ENCODE measurements at regions not wholly inside any gene's neighbourhood (a gene's known extent, or its start where the extent isn't known, plus 50 kb on each side); places are given as distances from the start of the nearest gene placed in this dataset.

GRCh38 chr7:125355899-125356298 is 426.3 kb upstream of the POT1 start:
- H3K9me3 ChIP-seq = no peaks in the 10 kb centered on the region
- no peaks in the 10 kb centered on the region for H3K27me3 ChIP-seq (ENCODE audit: insufficient read depth in 3 of 3, low read length in 2 of 3)
- DNase-seq (no peak), ATAC-seq (no peak)
- intact Hi-C loops (cut with DNase I) = no loop called here
- H3K4me3 ChIP-seq = no peak overlapping the region
- no peaks in the 10 kb centered on the region for H3K4me1 ChIP-seq
- TF ChIP-seq CTCF (IDR thresholded peaks at IDR 0.05) = no peak
- H3K36me3 ChIP-seq (ENCODE audit: insufficient read depth in 1 of 2, low read depth in 1 of 2) = no peaks in the 10 kb centered on the region
- 36 to 48% (median 44%) methylated on average over 6 of the region's 6 CpGs for WGBS, 3 donors
- no peak overlapping the region for H3K27ac ChIP-seq

DNA sequence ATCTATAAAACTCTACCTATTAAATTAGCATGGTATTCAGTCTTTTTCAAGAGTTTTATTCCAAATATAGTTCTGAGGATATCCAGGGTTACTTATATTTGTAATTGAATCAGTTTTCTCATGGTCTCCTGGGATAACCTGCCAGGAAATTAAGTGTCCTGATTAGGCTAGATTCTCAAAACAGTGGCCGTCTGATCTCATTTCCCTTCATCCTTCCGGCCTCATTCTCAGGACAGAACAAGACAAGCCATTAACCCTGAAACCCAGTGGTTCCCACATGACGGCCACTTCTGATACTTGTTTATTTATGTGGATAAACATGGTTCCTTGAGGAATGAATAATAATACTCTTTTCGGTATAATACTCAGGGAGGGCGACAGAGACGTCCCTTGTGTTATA is 417.6 kb upstream of the POT1 start:
- no peaks in the 10 kb centered on the region for H3K36me3 ChIP-seq (ENCODE audit: insufficient read depth in 1 of 2, low read depth in 1 of 2)
- ATAC-seq (no peak), DNase-seq (no peak)
- H3K27me3 ChIP-seq (ENCODE audit: insufficient read depth in 3 of 3, low read length in 2 of 3) = peaks cover 0 to 1% (median 0%) of the 10 kb centered on the region in 3 donors
- WGBS, 3 donors = 55 to 60% (median 57%) methylated on average over 6 of the region's 6 CpGs
- no peak overlapping the region for H3K27ac ChIP-seq
- no peak overlapping the region for H3K4me3 ChIP-seq
- intact Hi-C loops (cut with DNase I) = no loop called here
- no peaks in the 10 kb centered on the region for H3K9me3 ChIP-seq
- H3K4me1 ChIP-seq = no peaks in the 10 kb centered on the region
- no peak for TF ChIP-seq CTCF (IDR thresholded peaks at IDR 0.05)

DNA sequence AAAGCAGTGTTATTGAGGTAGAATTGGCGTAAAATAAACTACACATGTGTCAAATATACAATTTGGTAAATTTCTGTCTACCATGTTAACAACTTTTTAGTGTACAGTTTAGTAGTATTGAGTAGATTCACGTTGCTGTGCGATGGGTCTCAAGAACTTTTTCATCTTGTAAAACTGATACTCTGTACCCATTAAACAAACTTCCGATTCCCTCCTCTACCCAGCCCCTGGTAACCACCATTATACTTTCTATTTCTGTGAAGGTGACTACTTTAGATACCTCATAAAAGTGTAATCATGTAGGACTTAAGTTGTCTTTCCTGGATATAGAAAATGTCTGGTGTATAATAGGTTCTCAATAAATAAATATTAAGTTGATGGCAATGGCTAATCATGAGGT is 408.5 kb upstream of the POT1 start:
- Histone ChIP-seq H3K36me3 (ENCODE audit: insufficient read depth in 1 of 2, low read depth in 1 of 2) (no peaks in the 10 kb centered on the region), H3K4me3 (no peak overlapping the region), H3K9me3 (no peaks in the 10 kb centered on the region), H3K27ac (no peak overlapping the region), H3K27me3 (ENCODE audit: insufficient read depth in 3 of 3, low read length in 2 of 3) (no peaks in the 10 kb centered on the region), H3K4me1 (no peaks in the 10 kb centered on the region)
- intact Hi-C loops (cut with DNase I) = no loop called here
- no peak for ATAC-seq
- 83 to 86% (median 85%) methylated on average over 4 of the region's 4 CpGs for WGBS, 3 donors
- DNase-seq = no peak
- no peak for TF ChIP-seq CTCF (IDR thresholded peaks at IDR 0.05)

GRCh38 chr7:125336326-125336725 is 406.7 kb upstream of the POT1 start:
- Histone ChIP-seq H3K4me3 (no peak overlapping the region), H3K36me3 (ENCODE audit: insufficient read depth in 1 of 2, low read depth in 1 of 2) (no peaks in the 10 kb centered on the region), H3K4me1 (no peaks in the 10 kb centered on the region), H3K27me3 (ENCODE audit: insufficient read depth in 3 of 3, low read length in 2 of 3) (no peaks in the 10 kb centered on the region), H3K27ac (no peak overlapping the region), H3K9me3 (no peaks in the 10 kb centered on the region)
- ATAC-seq (no peak), DNase-seq (no peak)
- 80 to 81% (median 80%) methylated on average over 4 of the region's 4 CpGs for WGBS, 3 donors
- no peak for TF ChIP-seq CTCF (IDR thresholded peaks at IDR 0.05)
- intact Hi-C loops (cut with DNase I) = no loop called here

- no peak for TF ChIP-seq CTCF (IDR thresholded peaks at IDR 0.05)
- no peaks in the 10 kb centered on the region for H3K36me3 ChIP-seq (ENCODE audit: insufficient read depth in 1 of 2, low read depth in 1 of 2)
- no peaks in the 10 kb centered on the region for H3K9me3 ChIP-seq
- H3K27me3 ChIP-seq (ENCODE audit: insufficient read depth in 3 of 3, low read length in 2 of 3) = no peaks in the 10 kb centered on the region
- 44 to 47% (median 45%) methylated on average over 6 of the region's 6 CpGs for WGBS, 3 donors
- ATAC-seq (no peak), DNase-seq (no peak)
- H3K4me3 ChIP-seq = no peak overlapping the region
- H3K4me1 ChIP-seq = no peaks in the 10 kb centered on the region
- intact Hi-C loops (cut with DNase I) = no loop called here
- no peak overlapping the region for H3K27ac ChIP-seq
These were observed 397.1 kb upstream of the POT1 start for GRCh38 chr7:125326666-125327255.
